Mesodermal cell (in vitro differentiated cells): ENCODE measurements at regions not wholly inside any gene's neighbourhood (a gene's known extent, or its start where the extent isn't known, plus 50 kb on each side); places are given as distances from the start of the nearest gene placed in this dataset.

Source experiments
- H3K27ac ChIP-seq: 2 replicates; pipeline ENCODE4 v1.7.0; 2013; ENCODE audit warnings: mild to moderate bottlenecking, low read depth, low read length, moderate library complexity; ENCODE audit not compliant: severe bottlenecking
- H3K36me3 ChIP-seq: 2 replicates; pipeline ENCODE4 v1.7.1; 2013; ENCODE audit warnings: mild to moderate bottlenecking, low read length, moderate library complexity; ENCODE audit not compliant: control insufficient read depth, insufficient read depth
- H3K4me1 ChIP-seq: one replicate; pipeline ENCODE4 v1.7.1; 2013; ENCODE audit warnings: mild to moderate bottlenecking, low read length; ENCODE audit not compliant: insufficient read depth, control insufficient read depth, poor library complexity, severe bottlenecking
- H3K4me3 ChIP-seq: 2 replicates; pipeline ENCODE4 v1.7.0; 2013; ENCODE audit warnings: low read length, control low read depth, mild to moderate bottlenecking; ENCODE audit not compliant: insufficient read depth, poor library complexity, severe bottlenecking; ENCODE audit errors: extremely low read depth
- H3K9me3 ChIP-seq: 2 replicates; pipeline ENCODE4 v1.7.1; 2013; ENCODE audit warnings: mild to moderate bottlenecking, low read length, moderate library complexity; ENCODE audit not compliant: control insufficient read depth
- WGBS, 2 experiments: methylation state at CpG; one replicate each; pipeline ENCODE4 v1.1.5; 2013; ENCODE audit warnings: missing lambda C conversion rate in 2 of 2; ENCODE audit not compliant: insufficient coverage in 2 of 2; 5-methylcytosine and 5-hydroxymethylcytosine counted together

DNA sequence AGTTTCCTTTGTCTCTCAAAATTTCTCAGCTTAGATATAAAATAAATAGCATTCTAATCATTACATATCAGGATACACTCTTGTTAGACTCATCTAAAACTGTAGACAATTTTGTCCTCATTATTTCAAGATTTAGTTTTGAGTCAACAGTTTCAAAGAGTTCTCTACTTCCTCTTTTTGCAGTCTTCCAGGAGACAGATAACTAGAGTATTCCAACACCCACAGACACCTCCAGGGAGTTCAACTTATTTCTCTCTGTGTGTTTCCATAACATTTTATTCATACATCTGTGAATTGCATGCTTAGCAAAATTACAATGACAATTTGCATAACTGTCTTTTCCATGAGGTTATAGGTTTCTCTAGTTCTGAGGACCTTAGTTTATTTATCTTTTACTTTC lies 166.6 kb upstream of the HNMT start:
- H3K27ac ChIP-seq = no peak overlapping the region
- H3K4me3 ChIP-seq = no peak overlapping the region
- peaks cover 9% of the 10 kb centered on the region for H3K9me3 ChIP-seq
- H3K4me1 ChIP-seq = no peaks in the 10 kb centered on the region
- no peaks in the 10 kb centered on the region for H3K36me3 ChIP-seq

- peaks cover 9% of the 10 kb centered on the region for H3K9me3 ChIP-seq
- WGBS, 2 experiments = 85 to 94% methylated on average over 4 to 5 of the region's 5 CpGs
- H3K36me3 ChIP-seq = no peaks in the 10 kb centered on the region
- no peaks in the 10 kb centered on the region for H3K4me1 ChIP-seq
- no peak overlapping the region for H3K27ac ChIP-seq
- H3K4me3 ChIP-seq = no peak overlapping the region
These were observed 164.7 kb upstream of the HNMT start for GRCh38 chr2:137799600-137799999.

- no peaks in the 10 kb centered on the region for H3K36me3 ChIP-seq
These were observed 163.9 kb upstream of the HNMT start for GRCh38 chr2:137800386-137800785.

DNA sequence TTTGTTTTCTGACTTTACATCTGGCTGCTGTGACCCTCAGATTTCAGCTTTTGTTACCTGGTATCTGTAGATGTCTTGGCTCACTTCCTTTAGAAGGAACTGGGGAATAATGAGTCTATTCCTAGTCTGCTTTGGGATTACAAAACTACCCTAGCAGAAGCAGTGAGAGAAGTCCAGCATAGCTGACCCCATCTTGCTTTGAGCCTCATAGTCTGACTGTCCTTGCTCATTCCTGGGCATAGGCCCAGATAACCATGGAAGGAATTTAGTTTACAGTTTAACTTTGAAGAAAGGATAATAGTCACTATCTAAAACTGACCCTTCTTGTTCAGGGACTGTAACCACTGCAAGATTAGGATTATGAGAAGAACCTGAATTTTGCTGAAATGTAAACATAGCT lies 163.0 kb upstream of the HNMT start:
- H3K36me3 ChIP-seq = no peaks in the 10 kb centered on the region
- H3K4me3 ChIP-seq = no peak overlapping the region
- H3K4me1 ChIP-seq = no peaks in the 10 kb centered on the region
- no peak overlapping the region for H3K27ac ChIP-seq
- peaks cover 9% of the 10 kb centered on the region for H3K9me3 ChIP-seq

More at GRCh38 chr2:137800386-137800785, 163.9 kb upstream of the HNMT start:
- Histone ChIP-seq H3K4me1 (no peaks in the 10 kb centered on the region), H3K4me3 (no peak overlapping the region), H3K27ac (no peak overlapping the region), H3K9me3 (peaks cover 9% of the 10 kb centered on the region)
- WGBS, 2 experiments = 80% methylated on average over 1 of the region's 2 CpGs; no CpG with 5 or more reads in 1 of the 2 experiments

DNA sequence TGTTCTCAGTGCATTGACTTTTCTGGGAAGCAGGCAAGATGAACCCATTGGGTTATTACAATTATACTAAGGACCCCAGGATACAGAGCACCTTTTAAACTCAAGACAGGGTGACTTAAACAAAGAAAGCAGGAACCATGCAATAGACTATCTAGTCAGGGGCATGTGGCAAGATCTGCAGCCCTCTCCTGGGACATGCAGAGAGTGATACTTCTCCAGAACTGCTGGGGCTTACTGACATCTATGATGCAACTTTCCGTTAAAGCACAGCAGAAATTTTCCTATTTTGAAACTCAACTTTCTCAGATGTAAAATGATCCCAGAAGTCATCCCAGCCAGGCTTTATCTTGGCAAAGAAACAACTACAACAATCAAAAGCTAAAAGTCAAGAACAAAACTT lies 162.2 kb upstream of the HNMT start:
- no peak overlapping the region for H3K27ac ChIP-seq
- H3K9me3 ChIP-seq = peaks cover 9% of the 10 kb centered on the region
- no peak overlapping the region for H3K4me3 ChIP-seq
- 57 to 80% methylated on average over 1 of the region's 1 CpG for WGBS, 2 experiments
- no peaks in the 10 kb centered on the region for H3K4me1 ChIP-seq
- no peaks in the 10 kb centered on the region for H3K36me3 ChIP-seq

DNA sequence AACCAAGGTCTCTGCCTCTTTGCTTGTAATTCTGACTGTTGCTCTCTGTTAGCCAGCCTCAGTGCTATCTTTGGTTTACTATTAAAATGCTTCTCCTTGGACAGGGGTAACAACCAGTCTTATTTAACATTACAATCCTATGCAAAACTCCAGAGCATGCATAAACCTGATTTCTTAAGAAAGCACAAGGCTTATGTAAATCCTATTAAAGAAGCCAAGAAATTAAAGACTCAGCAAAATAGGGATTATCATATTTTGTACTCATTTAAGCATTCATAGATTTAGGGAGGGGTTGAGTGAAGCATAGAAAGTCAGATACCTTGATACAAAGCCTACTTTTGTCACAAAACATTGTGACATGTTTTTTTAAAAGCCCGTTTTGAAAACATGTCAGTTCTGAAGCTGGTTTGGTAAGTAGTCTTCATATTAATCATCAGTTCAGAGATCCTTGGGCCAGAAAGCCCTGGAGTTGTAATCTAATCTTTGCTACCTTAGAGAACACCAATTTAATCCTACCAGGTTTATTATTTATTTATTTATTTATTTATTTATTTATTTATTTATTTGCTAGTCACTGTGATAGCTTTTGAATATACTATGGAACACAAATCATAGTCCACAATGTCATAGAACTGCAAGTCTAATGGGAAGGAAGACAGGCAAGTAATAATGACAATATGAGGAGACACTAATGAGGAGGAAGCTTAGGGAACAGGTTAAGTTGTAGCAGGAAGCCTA lies 158.0 kb upstream of the HNMT start:
- Histone ChIP-seq H3K9me3 (peaks cover 9% of the 10 kb centered on the region), H3K4me3 (no peak overlapping the region), H3K27ac (no peak overlapping the region), H3K4me1 (no peaks in the 10 kb centered on the region), H3K36me3 (no peaks in the 10 kb centered on the region)
- no CpG with 5 or more reads among the region's 1 CpG for WGBS, 2 experiments

- Histone ChIP-seq H3K4me1 (no peaks in the 10 kb centered on the region), H3K9me3 (no peaks in the 10 kb centered on the region), H3K4me3 (no peak overlapping the region), H3K36me3 (no peaks in the 10 kb centered on the region), H3K27ac (no peak overlapping the region)
- WGBS, 2 experiments = 80% methylated on average over 1 of the region's 1 CpG; no CpG with 5 or more reads in 1 of the 2 experiments
These were observed 155.0 kb upstream of the HNMT start for GRCh38 chr2:137809252-137809651.

DNA sequence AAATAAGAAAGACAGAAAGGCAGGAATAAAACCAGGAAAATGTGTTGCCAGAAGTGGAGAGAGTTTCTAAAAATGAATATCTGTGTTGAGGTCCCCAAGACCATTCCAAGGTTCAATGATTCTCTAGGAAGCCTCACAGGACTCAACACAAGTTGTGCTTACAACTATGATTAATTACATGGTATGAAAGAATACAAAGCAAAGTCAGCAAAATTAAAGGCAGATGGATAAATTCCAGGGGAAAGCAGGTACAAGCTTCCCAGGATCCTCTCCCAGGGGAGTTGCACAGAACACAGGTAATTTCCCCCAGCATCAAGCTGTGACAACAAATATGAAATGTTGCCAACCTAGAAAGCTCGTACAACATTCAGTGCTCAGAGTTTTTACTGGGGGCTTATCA lies 154.4 kb upstream of the HNMT start:
- Histone ChIP-seq H3K4me1 (no peaks in the 10 kb centered on the region), H3K9me3 (no peaks in the 10 kb centered on the region), H3K36me3 (no peaks in the 10 kb centered on the region), H3K27ac (no peak overlapping the region), H3K4me3 (no peak overlapping the region)
- 70 to 89% methylated on average over 1 of the region's 1 CpG for WGBS, 2 experiments

- H3K4me3 ChIP-seq = no peak overlapping the region
- H3K9me3 ChIP-seq = no peaks in the 10 kb centered on the region
- H3K36me3 ChIP-seq = no peaks in the 10 kb centered on the region
- H3K27ac ChIP-seq = no peak overlapping the region
- no peaks in the 10 kb centered on the region for H3K4me1 ChIP-seq
These were observed 151.8 kb upstream of the HNMT start for GRCh38 chr2:137812517-137812916.

DNA sequence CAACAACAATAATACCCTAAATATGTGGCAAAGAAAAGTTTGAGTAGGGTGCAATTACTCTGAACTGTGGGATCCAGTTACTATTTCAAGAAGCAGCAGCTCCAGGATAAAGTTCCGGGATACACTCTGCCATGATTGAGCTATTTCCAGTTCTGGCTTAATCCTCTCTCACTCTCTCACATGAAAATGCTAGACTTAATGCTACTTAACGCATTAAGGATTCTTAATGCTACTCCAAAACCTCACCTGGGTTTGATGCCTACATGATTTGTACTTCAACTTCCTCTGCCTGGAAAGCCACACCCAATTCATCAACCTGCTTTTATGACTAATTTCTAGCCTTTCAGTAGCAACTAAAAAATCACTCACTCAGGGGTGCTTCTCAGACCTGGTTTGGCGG lies 151.1 kb upstream of the HNMT start:
- no peak overlapping the region for H3K27ac ChIP-seq
- 97 to 100% methylated on average over 2 to 3 of the region's 3 CpGs for WGBS, 2 experiments
- no peaks in the 10 kb centered on the region for H3K4me1 ChIP-seq
- H3K4me3 ChIP-seq = no peak overlapping the region
- H3K9me3 ChIP-seq = no peaks in the 10 kb centered on the region
- H3K36me3 ChIP-seq = no peaks in the 10 kb centered on the region

DNA sequence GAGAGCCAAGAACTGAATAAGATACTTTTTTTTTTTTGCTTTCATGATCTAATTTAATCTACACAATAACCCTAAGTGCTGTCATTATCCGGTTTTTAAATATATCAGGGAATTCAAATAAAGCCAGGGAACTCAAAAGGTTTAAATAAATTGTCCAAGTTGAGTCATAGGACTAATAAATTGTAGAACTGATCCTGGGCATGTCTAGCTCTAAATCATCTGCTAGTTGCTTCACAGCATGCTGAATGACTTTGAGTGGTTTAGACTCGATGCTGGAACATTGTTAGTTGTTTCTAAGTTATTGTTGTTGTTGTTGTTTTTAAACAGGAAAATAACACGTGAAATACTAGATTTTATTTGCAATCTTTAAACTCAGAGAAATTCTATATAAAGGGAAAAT lies 147.2 kb upstream of the HNMT start:
- WGBS, 2 experiments = no CpG with 5 or more reads among the region's 3 CpGs
- Histone ChIP-seq H3K4me3 (no peak overlapping the region), H3K9me3 (no peaks in the 10 kb centered on the region), H3K36me3 (no peaks in the 10 kb centered on the region), H3K4me1 (no peaks in the 10 kb centered on the region), H3K27ac (no peak overlapping the region)
